Mesenchymal stem cell (in vitro differentiated cells and primary cell): ENCODE measurements at regions not wholly inside any gene's neighbourhood (a gene's known extent, or its start where the extent isn't known, plus 50 kb on each side); places are given as distances from the start of the nearest gene placed in this dataset.

ENCODE experiments used
- DNase-seq: peaks from one replicate; pipeline ENCODE4 v3.0.0-alpha.2; 2013
- H2AFZ ChIP-seq: one replicate; pipeline ENCODE4 v1.6.1; 2013; ENCODE audit warnings: low read depth, mild to moderate bottlenecking, control low read depth, inconsistent platforms, low read length, moderate library complexity
- H2AK5ac ChIP-seq: 2 replicates; pipeline ENCODE4 v1.6.1; 2013; ENCODE audit warnings: low read length, moderate library complexity, mild to moderate bottlenecking, inconsistent platforms; ENCODE audit not compliant: severe bottlenecking
- H2BK120ac ChIP-seq: one replicate; pipeline ENCODE4 v1.6.1; 2013; ENCODE audit warnings: low read depth, mild to moderate bottlenecking, inconsistent platforms, low read length, moderate library complexity
- H2BK12ac ChIP-seq, 2 experiments: one replicate each; pipeline ENCODE4 v1.6.1; 2013; ENCODE audit warnings: inconsistent platforms in 2 of 2, low read length in 2 of 2, mild to moderate bottlenecking in 2 of 2, moderate library complexity in 2 of 2, control low read depth in 1 of 2
- H2BK15ac ChIP-seq: one replicate; pipeline ENCODE4 v1.6.1; 2013; ENCODE audit warnings: mild to moderate bottlenecking, low read depth, inconsistent platforms; ENCODE audit not compliant: poor library complexity, severe bottlenecking
- H2BK5ac ChIP-seq: 2 replicates; pipeline ENCODE4 v1.6.1; 2013; ENCODE audit warnings: low read depth, mild to moderate bottlenecking, low read length, control low read depth, inconsistent platforms; ENCODE audit not compliant: poor library complexity, severe bottlenecking
- H3K14ac ChIP-seq, 2 experiments: one replicate each; pipeline ENCODE4 v1.6.1; 2013; ENCODE audit warnings: inconsistent platforms in 2 of 2, low read length in 2 of 2, control low read depth in 1 of 2, mild to moderate bottlenecking in 1 of 2, moderate library complexity in 1 of 2
- H3K18ac ChIP-seq, 2 experiments: one replicate each; pipeline ENCODE4 v1.6.1; 2013; ENCODE audit warnings: inconsistent platforms in 2 of 2, low read length in 2 of 2, control low read depth in 1 of 2, low read depth in 1 of 2, mild to moderate bottlenecking in 1 of 2
- H3K23ac ChIP-seq, 2 experiments: one replicate each; pipeline ENCODE4 v1.6.1; 2013; ENCODE audit warnings: inconsistent platforms in 2 of 2, low read length in 2 of 2, mild to moderate bottlenecking in 2 of 2, moderate library complexity in 2 of 2, control low read depth in 1 of 2
- H3K27ac ChIP-seq: 2 replicates; pipeline ENCODE4 v1.5.1; 2013; ENCODE audit warnings: mild to moderate bottlenecking, moderate library complexity, low read length, control low read depth, inconsistent platforms; ENCODE audit not compliant: poor library complexity, severe bottlenecking
- H3K27me3 ChIP-seq, 2 experiments: 2 replicates each; pipeline versions ENCODE4 v1.6.1 to v1.7.0; 2013; ENCODE audit warnings: low read length in 2 of 2, mild to moderate bottlenecking in 2 of 2, moderate library complexity in 2 of 2, control low read depth in 1 of 2, inconsistent platforms in 1 of 2; ENCODE audit not compliant: control insufficient read depth in 1 of 2, insufficient read depth in 1 of 2
- H3K36me3 ChIP-seq, 2 experiments: 2 replicates each; pipeline versions ENCODE4 v1.6.1 to v1.7.0; 2013; ENCODE audit warnings: low read length in 2 of 2, control low read depth in 1 of 2, inconsistent platforms in 1 of 2, low read depth in 1 of 2, mild to moderate bottlenecking in 1 of 2; ENCODE audit not compliant: insufficient read depth in 2 of 2, control insufficient read depth in 1 of 2
- H3K4ac ChIP-seq, 2 experiments: one replicate each; pipeline ENCODE4 v1.6.1; 2013; ENCODE audit warnings: inconsistent platforms in 2 of 2, low read length in 2 of 2, mild to moderate bottlenecking in 2 of 2, moderate library complexity in 2 of 2, control low read depth in 1 of 2, low read depth in 1 of 2
- H3K4me1 ChIP-seq: 2 replicates; pipeline ENCODE4 v1.6.1; 2013; ENCODE audit warnings: low read depth, low read length, control low read depth; ENCODE audit not compliant: control insufficient read depth, insufficient read depth
- H3K4me2 ChIP-seq: 2 replicates; pipeline ENCODE4 v1.6.1; 2013; ENCODE audit warnings: low read length, mild to moderate bottlenecking, inconsistent platforms; ENCODE audit not compliant: poor library complexity, severe bottlenecking
- H3K4me3 ChIP-seq, 2 experiments: 2 replicates each; pipeline versions ENCODE4 v1.5.1 to v1.7.0; 2013; ENCODE audit warnings: low read length in 2 of 2, mild to moderate bottlenecking in 2 of 2, control low read depth in 1 of 2, low read depth in 1 of 2; ENCODE audit not compliant: insufficient read depth in 1 of 2
- H3K79me1 ChIP-seq: replicated peaks from 2 replicates; pipeline ENCODE4 v1.6.1; 2013; ENCODE audit warnings: mild to moderate bottlenecking, control low read depth, low read length, inconsistent platforms; ENCODE audit not compliant: poor library complexity, severe bottlenecking
- H3K9ac ChIP-seq: 2 replicates; pipeline ENCODE4 v1.7.0; 2013; ENCODE audit warnings: mild to moderate bottlenecking, low read length, moderate library complexity
- H3K9me3 ChIP-seq: 2 replicates; pipeline ENCODE4 v1.7.0; 2013; ENCODE audit warnings: mild to moderate bottlenecking, low read length; ENCODE audit not compliant: control insufficient read depth
- H4K8ac ChIP-seq: one replicate; pipeline ENCODE4 v1.6.1; 2013; ENCODE audit warnings: inconsistent platforms, mild to moderate bottlenecking, low read length, moderate library complexity
- H4K91ac ChIP-seq: one replicate; pipeline ENCODE4 v1.6.1; 2013; ENCODE audit warnings: mild to moderate bottlenecking, low read length, inconsistent platforms
- WGBS: methylation state at CpG from one replicate; pipeline ENCODE4 v1.1.7; 2013; ENCODE audit warnings: mixed read lengths; 5-methylcytosine and 5-hydroxymethylcytosine counted together

- Histone ChIP-seq H3K9me3 (peaks cover 10% of the 10 kb centered on the region), H4K91ac (no peak overlapping the region), H3K4me2 (no peak overlapping the region), H3K9ac (no peak overlapping the region), H3K36me3 (no peaks in the 10 kb centered on the region), H3K4ac (no peak overlapping the region), H2BK15ac (no peak overlapping the region), H3K18ac (no peak overlapping the region), H2BK120ac (no peak overlapping the region), H3K4me3 (no peak overlapping the region), H2AK5ac (no peak overlapping the region), H2BK5ac (no peak overlapping the region), H3K4me1 (no peaks in the 10 kb centered on the region), H3K14ac (no peak overlapping the region), H4K8ac (no peak overlapping the region), H3K79me1 (no peaks in the 10 kb centered on the region), H3K27me3 (no peaks in the 10 kb centered on the region), H2AFZ (no peak overlapping the region), H3K27ac (no peak overlapping the region), H2BK12ac (no peak overlapping the region), H3K23ac (no peak overlapping the region)
- no peak for DNase-seq
- no CpG with 5 or more reads among the region's 5 CpGs for WGBS
Observed at GRCh38 chr21:22444990-22445389, 1446.8 kb downstream of the NCAM2 start.

GRCh38 chr21:22450507-22450906 is 1452.3 kb downstream of the NCAM2 start:
- no CpG with 5 or more reads among the region's 1 CpG for WGBS
- no peak overlapping the region for H2AFZ ChIP-seq
- H3K23ac ChIP-seq: no peak overlapping the region
- no peaks in the 10 kb centered on the region for H3K36me3 ChIP-seq
- no peak overlapping the region for H3K27ac ChIP-seq
- no peak overlapping the region for H2BK15ac ChIP-seq
- no peak overlapping the region for H3K18ac ChIP-seq
- H3K4ac ChIP-seq: no peak overlapping the region
- H3K79me1 ChIP-seq: no peaks in the 10 kb centered on the region
- no peak overlapping the region for H3K4me2 ChIP-seq
- no peak overlapping the region for H2BK12ac ChIP-seq
- H4K8ac ChIP-seq: no peak overlapping the region
- H3K4me3 ChIP-seq: no peak overlapping the region
- no peaks in the 10 kb centered on the region for H3K27me3 ChIP-seq
- DNase-seq: no peak
- peaks cover 10% of the 10 kb centered on the region for H3K9me3 ChIP-seq
- H3K14ac ChIP-seq: no peak overlapping the region
- no peak overlapping the region for H2BK5ac ChIP-seq
- no peak overlapping the region for H4K91ac ChIP-seq
- H3K9ac ChIP-seq: no peak overlapping the region
- H2BK120ac ChIP-seq: no peak overlapping the region
- H2AK5ac ChIP-seq: no peak overlapping the region
- H3K4me1 ChIP-seq: no peaks in the 10 kb centered on the region

DNA sequence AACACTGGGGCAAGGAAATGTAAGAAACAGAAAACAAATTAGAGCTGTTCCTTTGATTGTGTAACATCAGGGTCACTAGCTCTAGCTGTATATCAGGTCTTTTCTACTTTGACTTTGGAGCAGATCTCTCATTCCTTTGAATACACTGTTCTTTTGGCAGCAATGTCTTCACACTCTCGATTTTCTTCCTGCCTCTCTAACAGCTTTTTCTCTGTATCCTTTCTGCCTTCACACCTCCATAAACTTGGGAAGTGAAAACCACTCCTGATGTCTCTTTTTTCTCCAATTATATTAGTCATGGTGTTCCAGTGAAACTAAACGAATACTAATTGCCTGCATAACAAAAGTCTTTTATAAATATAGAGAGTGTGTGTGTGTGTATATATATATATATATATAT is 1458.0 kb downstream of the NCAM2 start:
- H2BK15ac ChIP-seq: no peak overlapping the region
- no peak overlapping the region for H2BK12ac ChIP-seq
- H3K79me1 ChIP-seq: no peaks in the 10 kb centered on the region
- no peak overlapping the region for H3K14ac ChIP-seq
- no peak overlapping the region for H3K27ac ChIP-seq
- no peak overlapping the region for H2BK120ac ChIP-seq
- no peak overlapping the region for H3K4me2 ChIP-seq
- no peak overlapping the region for H2AFZ ChIP-seq
- H3K23ac ChIP-seq: no peak overlapping the region
- no peak overlapping the region for H3K18ac ChIP-seq
- no peak overlapping the region for H3K4me3 ChIP-seq
- H2AK5ac ChIP-seq: no peak overlapping the region
- peaks cover 4% of the 10 kb centered on the region for H3K9me3 ChIP-seq
- H3K9ac ChIP-seq: no peak overlapping the region
- no peak overlapping the region for H4K8ac ChIP-seq
- H3K36me3 ChIP-seq: no peaks in the 10 kb centered on the region
- no peak overlapping the region for H4K91ac ChIP-seq
- no peaks in the 10 kb centered on the region for H3K4me1 ChIP-seq
- H2BK5ac ChIP-seq: no peak overlapping the region
- no peak overlapping the region for H3K4ac ChIP-seq
- WGBS: 39% methylated on average over 1 of the region's 2 CpGs
- no peaks in the 10 kb centered on the region for H3K27me3 ChIP-seq
- no peak for DNase-seq

- Histone ChIP-seq H2AFZ (no peak overlapping the region), H2AK5ac (no peak overlapping the region), H3K4me1 (no peaks in the 10 kb centered on the region), H3K9me3 (peaks cover 18% of the 10 kb centered on the region), H3K27me3 (no peaks in the 10 kb centered on the region), H4K8ac (no peak overlapping the region), H3K18ac (no peak overlapping the region), H3K4me2 (no peak overlapping the region), H2BK5ac (no peak overlapping the region), H3K23ac (no peak overlapping the region), H3K9ac (no peak overlapping the region), H2BK12ac (no peak overlapping the region), H4K91ac (no peak overlapping the region), H3K4me3 (no peak overlapping the region), H3K4ac (no peak overlapping the region), H3K14ac (no peak overlapping the region), H3K27ac (no peak overlapping the region), H2BK120ac (no peak overlapping the region), H3K36me3 (no peaks in the 10 kb centered on the region), H2BK15ac (no peak overlapping the region), H3K79me1 (no peaks in the 10 kb centered on the region)
- DNase-seq: no peak
- WGBS: 95% methylated on average over 1 of the region's 1 CpG
Observed at GRCh38 chr21:22468893-22469292, 1470.7 kb downstream of the NCAM2 start.
